OCI-LY1 (cell line): ENCODE measurements at regions not wholly inside any gene's neighbourhood (a gene's known extent, or its start where the extent isn't known, plus 50 kb on each side); places are given as distances from the start of the nearest gene placed in this dataset.

ENCODE experiments used
- H2AFZ ChIP-seq: fragments of 200-600 bp; sonication (generic), shearing (Covaris generic); 2 replicates; pipeline ENCODE4 v1.6.0; 2014; ENCODE audit warnings: antibody characterized with exemption, mild to moderate bottlenecking, low read length
- H3F3A ChIP-seq: fragments of 200-600 bp; sonication (generic), shearing (Covaris generic); 2 replicates; pipeline ENCODE4 v1.6.0; 2014; ENCODE audit warnings: mild to moderate bottlenecking, antibody characterized with exemption, low read length, moderate library complexity; ENCODE audit not compliant: insufficient read depth
- H3K27ac ChIP-seq: fragments of 200-600 bp; sonication (generic); 2 replicates; pipeline ENCODE4 v1.5.1; 2014; ENCODE audit warnings: low read length, mixed run types, mild to moderate bottlenecking, low read depth; ENCODE audit not compliant: poor library complexity, severe bottlenecking
- H3K27me3 ChIP-seq: fragments of 200-600 bp; sonication (generic); 2 replicates; pipeline ENCODE4 v1.6.0; 2014; ENCODE audit warnings: antibody characterized with exemption, mild to moderate bottlenecking, low read length, moderate library complexity; ENCODE audit not compliant: insufficient read depth
- H3K36me3 ChIP-seq: fragments of 200-600 bp; sonication (generic); 2 replicates; pipeline ENCODE4 v1.6.1; 2014; ENCODE audit warnings: mild to moderate bottlenecking, antibody characterized with exemption, low read length, moderate library complexity, mixed read lengths; ENCODE audit not compliant: insufficient read depth
- H3K4me1 ChIP-seq: fragments of 200-600 bp; sonication (generic); 2 replicates; pipeline ENCODE4 v1.5.1; 2014; ENCODE audit warnings: mild to moderate bottlenecking, low read length, moderate library complexity; ENCODE audit not compliant: insufficient read depth, severe bottlenecking
- H3K4me2 ChIP-seq: fragments of 200-600 bp; sonication (generic), shearing (Covaris generic); 2 replicates; pipeline ENCODE4 v1.6.1; 2014; ENCODE audit warnings: low read length
- H3K4me3 ChIP-seq: fragments of 200-600 bp; sonication (generic); 2 replicates; pipeline ENCODE4 v1.5.1; 2014; ENCODE audit warnings: low read length, low read depth, mild to moderate bottlenecking, mixed read lengths; ENCODE audit not compliant: poor library complexity, severe bottlenecking
- H3K79me2 ChIP-seq: fragments of 200-600 bp; shearing (Covaris generic); 2 replicates; pipeline ENCODE4 v1.6.1; 2016; ENCODE audit warnings: mixed run types, low read length, mixed read lengths; ENCODE audit not compliant: insufficient read depth
- H3K9ac ChIP-seq: fragments of 200-600 bp; sonication (generic), shearing (Covaris generic); 2 replicates; pipeline ENCODE4 v1.6.1; 2014; ENCODE audit warnings: mild to moderate bottlenecking, low read length, mixed read lengths
- H3K9me2 ChIP-seq: fragments of 200-600 bp; sonication (generic), shearing (Covaris generic); 2 replicates; pipeline ENCODE4 v1.6.1; 2014; ENCODE audit warnings: low read depth, mild to moderate bottlenecking, low read length, mixed read lengths
- H3K9me3 ChIP-seq: fragments of 200-600 bp; shearing (Covaris generic); 2 replicates; pipeline ENCODE4 v1.6.1; 2014; ENCODE audit warnings: low read length, mixed read lengths
- H4K20me1 ChIP-seq: fragments of 200-600 bp; sonication (generic), shearing (Covaris generic); 2 replicates; pipeline ENCODE4 v1.6.0; 2016; ENCODE audit warnings: mild to moderate bottlenecking, low read length; ENCODE audit not compliant: insufficient read depth
- EZH2 ChIP-seq: fragments of 200-600 bp; sonication (generic), shearing (Covaris generic); IDR thresholded peaks from 2 replicates; pipeline ENCODE4 v1.8.0; 2017; ENCODE audit warnings: borderline replicate concordance, mixed run types, mild to moderate bottlenecking, antibody characterized with exemption, low read length, moderate library complexity, mixed read lengths
- TF ChIP-seq, protein P1 (sequence below): fragments of 200-600 bp; sonication (generic), shearing (Covaris generic); IDR thresholded peaks from 2 replicates; pipeline ENCODE4 v1.5.1; 2017; ENCODE audit warnings: mild to moderate bottlenecking, antibody characterized with exemption, low read length, moderate library complexity, mixed read lengths

DNA sequence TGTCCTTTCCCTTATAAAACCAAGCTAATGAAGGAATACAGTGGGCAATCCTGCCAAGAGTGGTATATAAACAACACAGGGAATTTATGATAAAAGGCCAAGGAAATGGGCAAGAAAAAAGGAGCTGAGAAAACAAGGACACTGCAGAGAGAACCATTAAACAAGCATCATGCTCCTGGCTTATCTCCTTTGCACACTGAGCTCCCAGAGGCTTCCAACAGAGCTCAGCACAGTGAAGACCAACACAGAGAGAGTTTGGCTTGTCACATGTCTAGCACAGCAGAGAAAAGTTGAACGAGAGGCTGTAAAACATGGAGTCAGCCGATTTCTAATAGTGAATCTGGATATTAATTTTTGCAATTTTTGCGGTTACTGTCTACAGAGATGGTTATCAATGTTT lies 68.0 kb upstream of the KLF7 start:
- no peaks in the 10 kb centered on the region for H3F3A ChIP-seq
- H3K27me3 ChIP-seq, result no peaks in the 10 kb centered on the region
- H3K4me2 ChIP-seq, result no peak overlapping the region
- no peak overlapping the region for H3K4me3 ChIP-seq
- no peak overlapping the region for H3K9ac ChIP-seq
- no peaks in the 10 kb centered on the region for H3K9me3 ChIP-seq
- no peaks in the 10 kb centered on the region for H3K4me1 ChIP-seq
- H3K36me3 ChIP-seq, result no peaks in the 10 kb centered on the region
- no peaks in the 10 kb centered on the region for H3K9me2 ChIP-seq
- no peaks in the 10 kb centered on the region for H3K79me2 ChIP-seq
- H3K27ac ChIP-seq, result no peak overlapping the region
- no peaks in the 10 kb centered on the region for H4K20me1 ChIP-seq
- TF ChIP-seq, protein P1, sequence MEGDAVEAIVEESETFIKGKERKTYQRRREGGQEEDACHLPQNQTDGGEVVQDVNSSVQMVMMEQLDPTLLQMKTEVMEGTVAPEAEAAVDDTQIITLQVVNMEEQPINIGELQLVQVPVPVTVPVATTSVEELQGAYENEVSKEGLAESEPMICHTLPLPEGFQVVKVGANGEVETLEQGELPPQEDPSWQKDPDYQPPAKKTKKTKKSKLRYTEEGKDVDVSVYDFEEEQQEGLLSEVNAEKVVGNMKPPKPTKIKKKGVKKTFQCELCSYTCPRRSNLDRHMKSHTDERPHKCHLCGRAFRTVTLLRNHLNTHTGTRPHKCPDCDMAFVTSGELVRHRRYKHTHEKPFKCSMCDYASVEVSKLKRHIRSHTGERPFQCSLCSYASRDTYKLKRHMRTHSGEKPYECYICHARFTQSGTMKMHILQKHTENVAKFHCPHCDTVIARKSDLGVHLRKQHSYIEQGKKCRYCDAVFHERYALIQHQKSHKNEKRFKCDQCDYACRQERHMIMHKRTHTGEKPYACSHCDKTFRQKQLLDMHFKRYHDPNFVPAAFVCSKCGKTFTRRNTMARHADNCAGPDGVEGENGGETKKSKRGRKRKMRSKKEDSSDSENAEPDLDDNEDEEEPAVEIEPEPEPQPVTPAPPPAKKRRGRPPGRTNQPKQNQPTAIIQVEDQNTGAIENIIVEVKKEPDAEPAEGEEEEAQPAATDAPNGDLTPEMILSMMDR, result no peak
- TF ChIP-seq EZH2, result no peak
- no peak overlapping the region for H2AFZ ChIP-seq

DNA sequence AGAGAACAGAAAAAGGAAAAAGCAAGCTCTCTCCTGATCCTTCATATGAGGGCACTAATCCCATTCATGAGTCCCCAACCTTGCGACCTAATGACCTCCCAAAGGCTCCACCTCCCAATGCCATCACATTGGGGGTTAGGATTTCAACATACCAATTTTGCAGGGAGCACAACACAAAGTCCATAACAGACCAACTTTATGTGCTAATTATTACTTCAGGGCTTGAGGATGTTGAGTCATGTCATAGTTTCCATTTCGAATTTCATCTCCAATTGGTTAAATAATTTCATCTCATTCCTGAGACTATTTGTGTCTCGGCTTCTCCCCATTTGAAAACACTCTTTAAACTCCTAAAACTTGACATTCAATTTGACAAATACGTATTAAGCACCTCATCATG lies 69.9 kb upstream of the KLF7 start:
- Histone ChIP-seq H3K27ac (no peak overlapping the region), H3K9ac (no peak overlapping the region), H3K4me2 (no peak overlapping the region), H3K4me3 (no peak overlapping the region), H2AFZ (no peak overlapping the region), H3K4me1 (no peaks in the 10 kb centered on the region), H3F3A (no peaks in the 10 kb centered on the region), H3K36me3 (no peaks in the 10 kb centered on the region), H4K20me1 (no peaks in the 10 kb centered on the region), H3K27me3 (no peaks in the 10 kb centered on the region), H3K79me2 (no peaks in the 10 kb centered on the region), H3K9me3 (no peaks in the 10 kb centered on the region), H3K9me2 (no peaks in the 10 kb centered on the region)
- TF ChIP-seq, protein P1, result no peak
- TF ChIP-seq EZH2, result no peak

- Histone ChIP-seq H3K9me2 (no peaks in the 10 kb centered on the region), H3K9ac (no peak overlapping the region), H3K27me3 (no peaks in the 10 kb centered on the region), H3K9me3 (no peaks in the 10 kb centered on the region), H3K4me2 (no peak overlapping the region), H2AFZ (no peak overlapping the region), H3K4me3 (no peak overlapping the region), H3K27ac (no peak overlapping the region), H3K79me2 (no peaks in the 10 kb centered on the region), H4K20me1 (no peaks in the 10 kb centered on the region), H3K4me1 (no peaks in the 10 kb centered on the region), H3K36me3 (no peaks in the 10 kb centered on the region), H3F3A (no peaks in the 10 kb centered on the region)
- TF ChIP-seq, protein P1, result no peak
- TF ChIP-seq EZH2, result no peak
These were observed 70.6 kb upstream of the KLF7 start for GRCh38 chr2:207236156-207236935.
